ENCODE measurements at regions not wholly inside any gene's neighbourhood (a gene's known extent, or its start where the extent isn't known, plus 50 kb on each side); places are given as distances from the start of the nearest gene placed in this dataset.

GRCh38 chr6:144853603-144854002, 568.5 kb downstream of the UTRN start:
- DNase-seq, result no peak

- no peak for DNase-seq
Measured at GRCh38 chr6:144854654-144855053, 569.5 kb downstream of the UTRN start.

GRCh38 chr6:144855375-144855774, 570.2 kb downstream of the UTRN start:
- DNase-seq, result no peak

- no peak for DNase-seq
Measured at GRCh38 chr6:144855812-144856531, 570.8 kb downstream of the UTRN start.

GRCh38 chr6:144856622-144857021, 571.5 kb downstream of the UTRN start:
- no peak for DNase-seq

GRCh38 chr6:144857086-144857485, 572.0 kb downstream of the UTRN start:
- no peak for DNase-seq

GRCh38 chr6:144862769-144863168, 577.6 kb downstream of the UTRN start:
- no peak for DNase-seq

GRCh38 chr6:144867761-144868160, 582.6 kb downstream of the UTRN start:
- DNase-seq, result no peak

GRCh38 chr6:144870782-144871181, 585.6 kb downstream of the UTRN start:
- DNase-seq, result no peak

- no peak for DNase-seq
Measured at GRCh38 chr6:144873623-144874378, 588.7 kb downstream of the UTRN start.

GRCh38 chr6:144876689-144877088, 591.6 kb downstream of the UTRN start:
- no peak for DNase-seq

- DNase-seq, result no peak
Measured at GRCh38 chr6:144877118-144877517, 592.0 kb downstream of the UTRN start.

- DNase-seq, result no peak
Measured at GRCh38 chr6:144878577-144878976, 593.4 kb downstream of the UTRN start.

GRCh38 chr6:144879436-144879835, 594.3 kb downstream of the UTRN start:
- DNase-seq, result no peak

- DNase-seq, result no peak
Measured at GRCh38 chr6:144882425-144882824, 597.3 kb downstream of the UTRN start.

- no peak for DNase-seq
Measured at GRCh38 chr6:144883915-144884314, 598.8 kb downstream of the UTRN start.

- no peak for DNase-seq
Measured at GRCh38 chr6:144885817-144886216, 600.7 kb downstream of the UTRN start.

GRCh38 chr6:144886682-144887081, 601.5 kb downstream of the UTRN start:
- no peak for DNase-seq

GRCh38 chr6:144888621-144889020, 603.5 kb downstream of the UTRN start:
- no peak for DNase-seq

- no peak for DNase-seq
Measured at GRCh38 chr6:144893680-144894151, 608.6 kb downstream of the UTRN start.

- no peak for DNase-seq
Measured at GRCh38 chr6:144894240-144894639, 609.1 kb downstream of the UTRN start.

- no peak for DNase-seq
Measured at GRCh38 chr6:144895313-144896278, 610.5 kb downstream of the UTRN start.

- DNase-seq, result no peak
Measured at GRCh38 chr6:144896289-144896688, 611.2 kb downstream of the UTRN start.

All from effector CD4-positive, alpha-beta T cell (primary cell).